ENCODE measurements at regions not wholly inside any gene's neighbourhood (a gene's known extent, or its start where the extent isn't known, plus 50 kb on each side); places are given as distances from the start of the nearest gene placed in this dataset.

- Histone ChIP-seq H3K36me3 (no peaks in the 10 kb centered on the region), H3K4me3 (no peak overlapping the region), H3K27ac (no peak overlapping the region), H3K27me3 (peaks cover 0 to 31% (median 0%) of the 10 kb centered on the region in 3 donors), H3K4me1 (no peaks in the 10 kb centered on the region), H3K9me3 (no peaks in the 10 kb centered on the region)
- 78 to 83% (median 79%) methylated on average over 8 of the region's 8 CpGs for WGBS, 5 donors
- DNase-seq: no peak
- no peak for TF ChIP-seq EP300 (IDR thresholded peaks at IDR 0.05)
- no peak for TF ChIP-seq POLR2AphosphoS5 (IDR thresholded peaks at IDR 0.05)
- TF ChIP-seq POLR2A (IDR thresholded peaks at IDR 0.05): no peak
- TF ChIP-seq, protein P1, sequence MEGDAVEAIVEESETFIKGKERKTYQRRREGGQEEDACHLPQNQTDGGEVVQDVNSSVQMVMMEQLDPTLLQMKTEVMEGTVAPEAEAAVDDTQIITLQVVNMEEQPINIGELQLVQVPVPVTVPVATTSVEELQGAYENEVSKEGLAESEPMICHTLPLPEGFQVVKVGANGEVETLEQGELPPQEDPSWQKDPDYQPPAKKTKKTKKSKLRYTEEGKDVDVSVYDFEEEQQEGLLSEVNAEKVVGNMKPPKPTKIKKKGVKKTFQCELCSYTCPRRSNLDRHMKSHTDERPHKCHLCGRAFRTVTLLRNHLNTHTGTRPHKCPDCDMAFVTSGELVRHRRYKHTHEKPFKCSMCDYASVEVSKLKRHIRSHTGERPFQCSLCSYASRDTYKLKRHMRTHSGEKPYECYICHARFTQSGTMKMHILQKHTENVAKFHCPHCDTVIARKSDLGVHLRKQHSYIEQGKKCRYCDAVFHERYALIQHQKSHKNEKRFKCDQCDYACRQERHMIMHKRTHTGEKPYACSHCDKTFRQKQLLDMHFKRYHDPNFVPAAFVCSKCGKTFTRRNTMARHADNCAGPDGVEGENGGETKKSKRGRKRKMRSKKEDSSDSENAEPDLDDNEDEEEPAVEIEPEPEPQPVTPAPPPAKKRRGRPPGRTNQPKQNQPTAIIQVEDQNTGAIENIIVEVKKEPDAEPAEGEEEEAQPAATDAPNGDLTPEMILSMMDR (IDR thresholded peaks at IDR 0.05): no peak
- intact Hi-C loops (cut with DNase I; ENCODE audit: low total_unique reads): no loop called here
Measured at GRCh38 chr20:60220706-60221105, 262.5 kb downstream of the CDH26 start.

- no peak for TF ChIP-seq EP300 (IDR thresholded peaks at IDR 0.05)
- TF ChIP-seq, protein P1 (IDR thresholded peaks at IDR 0.05): no peak
- TF ChIP-seq POLR2AphosphoS5 (IDR thresholded peaks at IDR 0.05): no peak
- no peak for TF ChIP-seq POLR2A (IDR thresholded peaks at IDR 0.05)
- Histone ChIP-seq H3K27ac (no peak overlapping the region), H3K36me3 (no peaks in the 10 kb centered on the region), H3K4me1 (no peaks in the 10 kb centered on the region), H3K4me3 (no peak overlapping the region), H3K27me3 (peaks cover 0 to 24% (median 0%) of the 10 kb centered on the region in 3 donors), H3K9me3 (no peaks in the 10 kb centered on the region)
- no peak for DNase-seq
- intact Hi-C loops (cut with DNase I; ENCODE audit: low total_unique reads): no loop called here
- 62 to 86% (median 73%) methylated on average over 3 of the region's 3 CpGs for WGBS, 5 donors
Measured at GRCh38 chr20:60221593-60221992, 263.4 kb downstream of the CDH26 start.

- TF ChIP-seq, protein P1 (IDR thresholded peaks at IDR 0.05): no peak
- TF ChIP-seq POLR2A (IDR thresholded peaks at IDR 0.05) (no peak), EP300 (IDR thresholded peaks at IDR 0.05) (no peak), POLR2AphosphoS5 (IDR thresholded peaks at IDR 0.05) (no peak)
- intact Hi-C loops (cut with DNase I; ENCODE audit: low total_unique reads): no loop called here
- H3K4me1 ChIP-seq: no peaks in the 10 kb centered on the region
- no peak overlapping the region for H3K4me3 ChIP-seq
- no peak overlapping the region for H3K27ac ChIP-seq
- no peak for DNase-seq
- 18 to 100% (median 78%) methylated on average over 2 of the region's 2 CpGs for WGBS, 5 donors
- no peaks in the 10 kb centered on the region for H3K9me3 ChIP-seq
- H3K36me3 ChIP-seq: no peaks in the 10 kb centered on the region
- H3K27me3 ChIP-seq: peaks cover 0 to 24% (median 0%) of the 10 kb centered on the region in 3 donors
Measured at GRCh38 chr20:60222497-60222896, 264.3 kb downstream of the CDH26 start.

DNA sequence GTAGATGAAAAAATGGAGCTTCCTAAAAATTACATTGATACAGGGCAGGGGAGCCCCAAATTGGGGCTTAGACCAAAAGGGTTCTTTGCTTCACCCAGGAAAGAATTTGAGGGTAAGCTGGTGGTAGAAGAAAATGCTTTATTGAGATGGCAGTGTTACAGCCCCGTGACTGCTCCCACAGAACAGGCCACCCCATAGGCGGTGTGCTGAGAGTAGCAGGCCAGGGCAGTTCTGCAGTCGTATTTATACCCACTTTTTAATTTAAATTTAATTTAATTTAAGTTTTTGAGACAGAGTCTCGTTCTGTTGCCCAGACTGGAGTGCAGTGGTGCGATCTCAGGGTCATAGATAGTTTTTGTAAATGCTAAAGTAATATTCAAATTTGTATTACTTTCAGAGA lies 265.0 kb downstream of the CDH26 start:
- H3K27ac ChIP-seq: no peak overlapping the region
- TF ChIP-seq POLR2A (IDR thresholded peaks at IDR 0.05) (no peak), POLR2AphosphoS5 (IDR thresholded peaks at IDR 0.05) (no peak), EP300 (IDR thresholded peaks at IDR 0.05) (no peak)
- TF ChIP-seq, protein P1 (IDR thresholded peaks at IDR 0.05): no peak
- intact Hi-C loops (cut with DNase I; ENCODE audit: low total_unique reads): no loop called here
- H3K9me3 ChIP-seq: no peaks in the 10 kb centered on the region
- H3K4me1 ChIP-seq: no peaks in the 10 kb centered on the region
- DNase-seq: no peak
- no peaks in the 10 kb centered on the region for H3K36me3 ChIP-seq
- WGBS, 5 donors: 75 to 86% (median 81%) methylated on average over 5 of the region's 5 CpGs
- peaks cover 0 to 17% (median 0%) of the 10 kb centered on the region in 3 donors for H3K27me3 ChIP-seq
- H3K4me3 ChIP-seq: no peak overlapping the region

All from stomach (tissue), 8 donors.